ENCODE measurements at regions not wholly inside any gene's neighbourhood (a gene's known extent, or its start where the extent isn't known, plus 50 kb on each side); places are given as distances from the start of the nearest gene placed in this dataset.

DNA sequence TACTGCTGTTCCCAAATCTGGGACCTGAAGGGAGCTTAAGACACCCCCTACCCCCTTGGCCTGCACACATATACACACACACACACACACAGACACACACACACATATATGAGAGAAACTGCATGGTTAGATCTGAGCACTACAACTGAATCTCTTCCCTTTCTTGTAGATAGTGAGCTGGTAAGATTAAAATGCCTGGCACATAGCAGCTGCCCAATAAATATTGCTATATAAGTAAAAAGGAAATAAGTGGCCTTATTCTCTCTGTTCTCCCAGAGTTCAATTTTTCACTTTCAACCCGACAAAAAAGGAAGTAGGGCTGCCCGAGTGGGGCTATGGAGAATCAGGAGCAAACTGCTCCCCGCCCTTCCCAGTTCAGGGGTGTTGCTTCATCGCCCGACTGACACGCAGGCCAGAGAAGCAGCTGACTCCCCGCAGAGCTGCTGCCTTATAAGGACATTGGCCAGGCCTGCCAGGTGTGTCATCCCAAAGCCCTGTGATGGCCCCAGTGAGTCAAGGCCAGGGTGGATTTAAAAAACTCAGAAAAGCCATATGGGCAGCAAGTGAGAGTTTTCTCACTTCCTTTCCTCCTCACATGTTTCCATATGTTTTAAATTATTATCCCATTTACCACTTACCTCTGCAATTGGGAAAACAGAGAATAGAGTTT lies 106.5 kb upstream of the SLC44A3 start:
- DNase-seq (ENCODE audit: low spot score), result no peak
- intact Hi-C loops (cut with micrococcal nuclease), result no loop called here
- no peak overlapping the region for H3K27ac Mint-ChIP-seq
- H3K36me3 Mint-ChIP-seq (ENCODE audit: low read depth), result no peaks in the 10 kb centered on the region
- H3K4me3 Mint-ChIP-seq, result no peak overlapping the region
- H3K4me1 Mint-ChIP-seq (ENCODE audit: low read depth), result no peaks in the 10 kb centered on the region
- H3K27me3 Mint-ChIP-seq (ENCODE audit: insufficient read depth), result peaks cover 8% of the 10 kb centered on the region
- H3K9me3 Mint-ChIP-seq, result no peaks in the 10 kb centered on the region

- H3K27ac Mint-ChIP-seq, result no peak overlapping the region
- intact Hi-C loops (cut with micrococcal nuclease), result no loop called here
Measured at GRCh38 chr1:94709891-94710581, 110.1 kb upstream of the SLC44A3 start.

GRCh38 chr1:94708811-94709210 lies 111.3 kb upstream of the SLC44A3 start:
- H3K4me3 Mint-ChIP-seq, result no peak overlapping the region
- no peak for DNase-seq (ENCODE audit: low spot score)
- H3K9me3 Mint-ChIP-seq, result no peaks in the 10 kb centered on the region
- intact Hi-C loops (cut with micrococcal nuclease), result no loop called here
- no peaks in the 10 kb centered on the region for H3K4me1 Mint-ChIP-seq (ENCODE audit: low read depth)
- peaks cover 4% of the 10 kb centered on the region for H3K27me3 Mint-ChIP-seq (ENCODE audit: insufficient read depth)
- H3K36me3 Mint-ChIP-seq (ENCODE audit: low read depth), result no peaks in the 10 kb centered on the region
- no peak overlapping the region for H3K27ac Mint-ChIP-seq

More at GRCh38 chr1:94709891-94710581, 110.1 kb upstream of the SLC44A3 start:
- Mint-ChIP-seq H3K9me3 (no peaks in the 10 kb centered on the region), H3K36me3 (ENCODE audit: low read depth) (no peaks in the 10 kb centered on the region), H3K4me3 (no peak overlapping the region), H3K27me3 (ENCODE audit: insufficient read depth) (peaks cover 9% of the 10 kb centered on the region), H3K4me1 (ENCODE audit: low read depth) (no peaks in the 10 kb centered on the region)
- DNase-seq (ENCODE audit: low spot score), result no peak

GRCh38 chr1:94708299-94708685 lies 111.9 kb upstream of the SLC44A3 start:
- H3K27ac Mint-ChIP-seq, result no peak overlapping the region
- no peaks in the 10 kb centered on the region for H3K9me3 Mint-ChIP-seq
- H3K27me3 Mint-ChIP-seq (ENCODE audit: insufficient read depth), result peaks cover 4% of the 10 kb centered on the region
- DNase-seq (ENCODE audit: low spot score), result no peak
- intact Hi-C loops (cut with micrococcal nuclease), result no loop called here
- H3K4me1 Mint-ChIP-seq (ENCODE audit: low read depth), result no peaks in the 10 kb centered on the region
- no peak overlapping the region for H3K4me3 Mint-ChIP-seq
- H3K36me3 Mint-ChIP-seq (ENCODE audit: low read depth), result no peaks in the 10 kb centered on the region

- no peak for DNase-seq (ENCODE audit: low spot score)
- intact Hi-C loops (cut with micrococcal nuclease), result no loop called here
Measured at GRCh38 chr1:94707321-94708298, 112.5 kb upstream of the SLC44A3 start.

GRCh38 chr1:94702442-94702815 lies 117.7 kb upstream of the SLC44A3 start:
- Mint-ChIP-seq H3K4me1 (ENCODE audit: low read depth) (no peaks in the 10 kb centered on the region), H3K36me3 (ENCODE audit: low read depth) (no peaks in the 10 kb centered on the region), H3K4me3 (no peak overlapping the region), H3K9me3 (no peaks in the 10 kb centered on the region), H3K27ac (no peak overlapping the region), H3K27me3 (ENCODE audit: insufficient read depth) (peaks cover 4% of the 10 kb centered on the region)
- intact Hi-C loops (cut with micrococcal nuclease), result no loop called here
- DNase-seq (ENCODE audit: low spot score), result no peak

More at GRCh38 chr1:94707321-94708298, 112.5 kb upstream of the SLC44A3 start:
- Mint-ChIP-seq H3K27me3 (ENCODE audit: insufficient read depth) (peaks cover 4% of the 10 kb centered on the region), H3K4me1 (ENCODE audit: low read depth) (no peaks in the 10 kb centered on the region), H3K4me3 (no peak overlapping the region), H3K27ac (no peak overlapping the region), H3K36me3 (ENCODE audit: low read depth) (no peaks in the 10 kb centered on the region), H3K9me3 (no peaks in the 10 kb centered on the region)

DNA sequence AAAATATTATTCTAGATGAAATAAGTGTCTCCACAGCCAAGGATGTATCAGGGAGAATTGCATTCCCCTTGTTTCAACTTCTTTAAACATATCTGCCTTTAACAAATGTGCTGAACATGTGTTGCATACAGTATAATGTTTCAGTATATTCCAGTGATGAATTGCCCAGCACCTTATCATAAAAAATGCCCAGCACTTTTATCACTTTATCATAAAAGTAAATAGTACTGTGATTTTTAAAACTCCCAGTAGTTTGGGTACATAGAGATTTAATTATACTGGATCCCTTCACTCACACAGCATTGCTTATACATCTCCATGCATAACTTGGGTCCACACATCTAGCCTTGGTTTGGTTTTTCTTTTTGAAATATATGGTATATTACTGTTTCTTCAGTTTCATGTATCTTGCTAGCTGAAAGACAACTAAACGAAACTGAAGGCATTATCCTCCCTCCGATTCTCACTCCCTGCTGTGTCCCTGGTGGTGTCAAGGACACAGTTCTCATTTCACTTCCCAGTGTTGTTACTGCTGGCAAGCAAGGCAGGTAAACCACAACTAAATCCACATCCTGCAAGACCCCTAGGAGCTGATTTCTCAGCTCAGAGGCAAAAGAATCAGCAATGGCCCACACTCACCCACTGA lies 118.2 kb upstream of the SLC44A3 start:
- DNase-seq (ENCODE audit: low spot score), result no peak
- no peak overlapping the region for H3K27ac Mint-ChIP-seq
- H3K9me3 Mint-ChIP-seq, result no peaks in the 10 kb centered on the region
- no peaks in the 10 kb centered on the region for H3K4me1 Mint-ChIP-seq (ENCODE audit: low read depth)
- no peak overlapping the region for H3K4me3 Mint-ChIP-seq
- H3K36me3 Mint-ChIP-seq (ENCODE audit: low read depth), result no peaks in the 10 kb centered on the region
- intact Hi-C loops (cut with micrococcal nuclease), result no loop called here
- peaks cover 4% of the 10 kb centered on the region for H3K27me3 Mint-ChIP-seq (ENCODE audit: insufficient read depth)

DNA sequence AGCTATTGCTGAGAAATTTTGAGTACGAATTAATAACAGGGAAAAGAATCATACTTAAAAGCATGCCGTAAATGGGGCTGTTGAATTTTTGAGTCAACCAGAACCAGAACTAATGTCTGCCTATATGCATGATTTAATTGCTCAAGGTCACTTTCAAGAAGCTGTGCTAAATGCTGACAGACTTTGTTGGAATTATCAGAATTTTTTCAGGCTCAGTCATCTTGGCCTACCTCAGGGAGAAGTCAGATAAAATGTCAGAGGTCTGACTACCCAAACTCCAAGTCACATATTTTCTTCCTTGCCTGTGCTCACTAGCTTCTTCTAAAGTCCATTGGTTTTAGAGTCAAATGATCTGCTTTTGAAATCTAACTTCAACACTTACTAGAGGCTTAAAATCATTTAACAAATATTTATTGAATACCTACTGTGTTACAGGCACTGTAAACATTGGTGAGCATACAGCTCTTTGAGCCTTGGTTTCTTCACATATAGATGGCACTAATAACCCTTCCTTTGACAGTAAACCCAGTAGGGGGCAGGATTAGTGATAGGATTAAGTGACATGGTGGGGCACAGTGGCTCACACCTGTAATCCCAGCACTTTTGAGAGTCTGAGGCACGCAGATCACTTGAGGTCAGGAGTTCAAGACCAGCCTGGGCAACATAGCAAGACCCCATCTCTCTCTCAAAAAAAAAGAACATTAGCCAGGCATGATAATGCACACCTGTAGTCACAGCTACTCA lies 121.2 kb upstream of the SLC44A3 start:
- H3K9me3 Mint-ChIP-seq, result no peaks in the 10 kb centered on the region
- H3K4me3 Mint-ChIP-seq, result no peak overlapping the region
- H3K36me3 Mint-ChIP-seq (ENCODE audit: low read depth), result no peaks in the 10 kb centered on the region
- intact Hi-C loops (cut with micrococcal nuclease), result no loop called here
- H3K27ac Mint-ChIP-seq, result no peak overlapping the region
- DNase-seq (ENCODE audit: low spot score), result no peak
- no peaks in the 10 kb centered on the region for H3K4me1 Mint-ChIP-seq (ENCODE audit: low read depth)
- peaks cover 7% of the 10 kb centered on the region for H3K27me3 Mint-ChIP-seq (ENCODE audit: insufficient read depth)

GRCh38 chr1:94698356-94698755 lies 121.8 kb upstream of the SLC44A3 start:
- Mint-ChIP-seq H3K4me3 (no peak overlapping the region), H3K4me1 (ENCODE audit: low read depth) (no peaks in the 10 kb centered on the region), H3K27ac (no peak overlapping the region), H3K27me3 (ENCODE audit: insufficient read depth) (peaks cover 9% of the 10 kb centered on the region), H3K9me3 (no peaks in the 10 kb centered on the region), H3K36me3 (ENCODE audit: low read depth) (no peaks in the 10 kb centered on the region)
- no peak for DNase-seq (ENCODE audit: low spot score)
- intact Hi-C loops (cut with micrococcal nuclease), result no loop called here

DNA sequence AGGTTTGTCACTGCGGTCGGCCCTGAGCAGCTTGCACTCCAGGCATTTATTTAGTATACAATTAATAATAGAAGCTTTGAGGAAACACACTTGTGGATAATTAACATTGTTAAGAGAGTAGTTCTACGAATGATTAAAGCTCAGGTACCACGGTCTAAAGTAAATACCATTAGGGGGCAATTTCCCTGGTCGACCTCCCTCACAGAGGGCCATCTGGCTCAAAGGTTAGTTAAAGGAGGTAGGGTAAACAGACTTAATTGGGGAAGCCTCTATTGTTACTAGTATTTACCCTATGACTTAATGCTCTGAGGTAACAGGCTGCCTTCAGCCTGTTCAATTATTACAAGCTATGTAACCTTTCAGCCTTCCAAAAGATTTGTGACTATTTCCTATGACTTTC lies 122.3 kb upstream of the SLC44A3 start:
- no peak for DNase-seq (ENCODE audit: low spot score)
- Mint-ChIP-seq H3K9me3 (no peaks in the 10 kb centered on the region), H3K36me3 (ENCODE audit: low read depth) (no peaks in the 10 kb centered on the region), H3K4me1 (ENCODE audit: low read depth) (no peaks in the 10 kb centered on the region), H3K4me3 (no peak overlapping the region), H3K27ac (no peak overlapping the region), H3K27me3 (ENCODE audit: insufficient read depth) (peaks cover 12% of the 10 kb centered on the region)
- intact Hi-C loops (cut with micrococcal nuclease), result no loop called here

DNA sequence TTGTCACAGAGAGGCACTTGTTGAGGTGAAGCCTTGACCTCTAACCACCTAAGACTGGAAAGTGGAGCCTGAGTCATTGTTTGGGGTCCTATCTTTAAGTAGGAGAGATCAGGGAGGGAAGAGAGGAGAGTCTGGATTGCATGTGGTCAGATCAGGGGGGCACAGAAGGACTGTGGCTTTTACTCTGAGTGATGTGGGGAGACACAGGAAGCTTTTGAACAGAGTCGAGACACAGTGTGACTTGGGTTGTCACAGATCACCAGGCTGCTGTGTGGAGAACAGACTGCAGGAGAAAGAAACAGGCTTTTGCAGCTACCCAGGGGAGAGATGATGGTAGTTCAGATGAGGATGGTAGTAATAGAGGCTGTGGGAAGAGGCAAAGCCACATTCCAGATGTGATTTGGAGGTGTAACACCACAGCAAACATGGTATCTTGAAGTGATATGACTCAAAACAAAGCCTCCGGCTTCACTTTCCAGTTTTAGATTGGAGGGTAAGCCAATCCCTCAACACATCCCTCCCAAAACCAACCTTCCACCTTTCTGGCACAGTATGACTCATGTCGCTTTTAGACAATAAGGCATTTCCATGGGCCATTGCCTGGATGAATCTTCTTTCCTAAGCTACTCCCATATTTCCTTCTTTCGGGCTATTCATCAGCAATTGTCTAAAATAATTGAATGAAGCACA lies 125.8 kb upstream of the SLC44A3 start:
- no peak for DNase-seq (ENCODE audit: low spot score)
- Mint-ChIP-seq H3K27ac (no peak overlapping the region), H3K36me3 (ENCODE audit: low read depth) (no peaks in the 10 kb centered on the region), H3K9me3 (no peaks in the 10 kb centered on the region), H3K4me1 (ENCODE audit: low read depth) (no peaks in the 10 kb centered on the region), H3K4me3 (no peak overlapping the region), H3K27me3 (ENCODE audit: insufficient read depth) (peaks cover 12% of the 10 kb centered on the region)
- intact Hi-C loops (cut with micrococcal nuclease), result no loop called here

DNA sequence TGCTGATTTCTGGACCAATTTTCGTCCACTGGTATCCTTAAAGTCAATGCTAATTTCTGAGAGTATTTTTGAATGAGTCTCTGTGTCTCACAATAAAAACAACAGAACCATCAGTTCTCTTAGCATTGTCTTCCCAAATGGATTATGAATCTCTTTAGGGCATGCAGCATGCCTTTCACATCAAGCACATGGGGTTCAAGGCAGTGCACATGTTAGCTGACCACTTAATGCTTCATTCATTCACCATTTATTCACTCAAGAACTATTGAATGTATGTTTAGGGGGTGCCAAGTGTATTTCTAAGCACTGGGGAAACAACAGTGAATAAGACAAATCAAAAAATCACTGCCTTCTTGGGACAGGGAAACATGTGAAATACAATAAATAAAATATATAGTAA lies 126.7 kb upstream of the SLC44A3 start:
- intact Hi-C loops (cut with micrococcal nuclease), result no loop called here
- Mint-ChIP-seq H3K27ac (no peak overlapping the region), H3K4me3 (no peak overlapping the region), H3K9me3 (no peaks in the 10 kb centered on the region), H3K4me1 (ENCODE audit: low read depth) (no peaks in the 10 kb centered on the region), H3K36me3 (ENCODE audit: low read depth) (no peaks in the 10 kb centered on the region), H3K27me3 (ENCODE audit: insufficient read depth) (peaks cover 12% of the 10 kb centered on the region)
- DNase-seq (ENCODE audit: low spot score), result no peak
